Thoracic aorta (tissue), 2 donors: ENCODE measurements at regions not wholly inside any gene's neighbourhood (a gene's known extent, or its start where the extent isn't known, plus 50 kb on each side); places are given as distances from the start of the nearest gene placed in this dataset.

Source experiments
- ATAC-seq: fragments of 150-250 bp; one replicate; pipeline ENCODE4 v1.8.0; 2017; ENCODE audit warnings: low read depth; ENCODE audit not compliant: insufficient number of reproducible peaks, low FRiP score
- DNase-seq: peaks from one replicate; pipeline ENCODE4 v3.0.0-alpha.2; 2020; ENCODE audit warnings: low spot score
- H3K27ac ChIP-seq, 2 donors: fragments of 200-600 bp; sonication (generic); 1 replicate in 1 of 2; 2 replicates in 1 of 2; pipeline ENCODE4 v1.5.1; 2016; ENCODE audit warnings: mild to moderate bottlenecking in 2 of 2, moderate library complexity in 2 of 2
- H3K27me3 ChIP-seq: fragments of 200-600 bp; sonication (generic); replicated peaks from 2 replicates; pipeline ENCODE4 v1.6.0; 2016; ENCODE audit warnings: mild to moderate bottlenecking; ENCODE audit not compliant: insufficient read depth
- H3K36me3 ChIP-seq: fragments of 200-600 bp; sonication (generic); one replicate; pipeline ENCODE4 v1.5.1; 2016
- H3K4me1 ChIP-seq, 2 donors: fragments of 200-600 bp; sonication (generic); 1 replicate in 1 of 2; 2 replicates in 1 of 2; pipeline versions ENCODE4 v1.5.1 to v1.6.0; 2016; ENCODE audit warnings: low read depth in 2 of 2, mild to moderate bottlenecking in 1 of 2; ENCODE audit not compliant: control insufficient read depth in 1 of 2
- H3K4me3 ChIP-seq: fragments of 200-600 bp; sonication (generic); 2 replicates; pipeline ENCODE4 v1.5.1; 2016; ENCODE audit warnings: mild to moderate bottlenecking
- H3K9me3 ChIP-seq: fragments of 200-600 bp; sonication (generic); 2 replicates; pipeline ENCODE4 v1.5.1; 2016
- TF ChIP-seq, protein P1 (sequence below): fragments of 200-600 bp; sonication (generic); IDR thresholded peaks from one replicate; pipeline ENCODE4 v1.5.1; 2019; ENCODE audit warnings: antibody characterized with exemption

DNA sequence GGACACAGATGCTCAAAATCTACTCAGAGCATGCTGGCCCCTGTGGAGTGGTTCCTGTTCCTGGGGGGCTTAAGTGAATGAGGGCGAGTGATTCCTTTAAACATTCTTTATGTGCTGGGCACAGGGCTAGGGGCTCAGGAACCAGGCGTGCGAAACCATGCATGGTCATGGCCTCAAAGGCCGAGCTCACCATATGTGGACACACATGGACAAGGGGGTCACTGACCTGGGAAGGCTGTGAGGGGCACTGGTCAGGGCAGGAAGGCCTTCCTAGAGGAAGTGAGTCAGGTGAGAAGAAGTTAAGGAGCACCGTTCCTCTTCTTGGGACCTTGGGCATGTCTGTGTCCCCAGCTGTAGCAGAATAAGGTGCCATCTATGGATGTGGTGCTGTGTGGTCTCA is 74.6 kb upstream of the BHLHE23 start:
- Histone ChIP-seq H3K27me3 (no peaks in the 10 kb centered on the region), H3K36me3 (no peaks in the 10 kb centered on the region), H3K4me1 (no peaks in the 10 kb centered on the region), H3K9me3 (peaks cover 24% of the 10 kb centered on the region), H3K27ac (no peak overlapping the region), H3K4me3 (no peak overlapping the region)
- ATAC-seq (no peak), DNase-seq (no peak)
- TF ChIP-seq, protein P1, sequence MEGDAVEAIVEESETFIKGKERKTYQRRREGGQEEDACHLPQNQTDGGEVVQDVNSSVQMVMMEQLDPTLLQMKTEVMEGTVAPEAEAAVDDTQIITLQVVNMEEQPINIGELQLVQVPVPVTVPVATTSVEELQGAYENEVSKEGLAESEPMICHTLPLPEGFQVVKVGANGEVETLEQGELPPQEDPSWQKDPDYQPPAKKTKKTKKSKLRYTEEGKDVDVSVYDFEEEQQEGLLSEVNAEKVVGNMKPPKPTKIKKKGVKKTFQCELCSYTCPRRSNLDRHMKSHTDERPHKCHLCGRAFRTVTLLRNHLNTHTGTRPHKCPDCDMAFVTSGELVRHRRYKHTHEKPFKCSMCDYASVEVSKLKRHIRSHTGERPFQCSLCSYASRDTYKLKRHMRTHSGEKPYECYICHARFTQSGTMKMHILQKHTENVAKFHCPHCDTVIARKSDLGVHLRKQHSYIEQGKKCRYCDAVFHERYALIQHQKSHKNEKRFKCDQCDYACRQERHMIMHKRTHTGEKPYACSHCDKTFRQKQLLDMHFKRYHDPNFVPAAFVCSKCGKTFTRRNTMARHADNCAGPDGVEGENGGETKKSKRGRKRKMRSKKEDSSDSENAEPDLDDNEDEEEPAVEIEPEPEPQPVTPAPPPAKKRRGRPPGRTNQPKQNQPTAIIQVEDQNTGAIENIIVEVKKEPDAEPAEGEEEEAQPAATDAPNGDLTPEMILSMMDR, result no peak

DNA sequence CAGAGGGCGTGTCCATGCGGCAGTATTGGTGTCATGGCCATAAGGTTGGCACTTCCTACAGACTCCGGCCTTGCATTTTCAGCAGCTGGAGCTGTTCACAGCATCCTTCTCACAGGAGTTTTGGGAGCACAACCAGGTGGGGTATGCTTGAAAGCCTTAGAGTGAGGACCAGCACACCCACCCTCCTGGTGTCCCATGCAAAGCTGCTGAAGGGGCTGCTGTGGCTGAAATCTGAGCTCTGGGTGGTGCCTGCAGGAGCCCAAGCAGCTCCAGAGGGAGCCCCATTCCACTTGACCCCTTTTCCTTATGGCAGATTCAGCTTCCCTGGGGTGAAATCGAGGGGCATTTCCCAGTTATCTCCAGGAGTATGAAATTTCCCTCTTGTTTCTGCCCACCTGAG is 74.0 kb upstream of the BHLHE23 start:
- H3K36me3 ChIP-seq, result no peaks in the 10 kb centered on the region
- DNase-seq, result no peak
- TF ChIP-seq, protein P1, result no peak
- H3K27me3 ChIP-seq, result no peaks in the 10 kb centered on the region
- no peak overlapping the region for H3K4me3 ChIP-seq
- H3K9me3 ChIP-seq, result peaks cover 24% of the 10 kb centered on the region
- H3K27ac ChIP-seq, result no peak overlapping the region
- no peak for ATAC-seq
- no peaks in the 10 kb centered on the region for H3K4me1 ChIP-seq

DNA sequence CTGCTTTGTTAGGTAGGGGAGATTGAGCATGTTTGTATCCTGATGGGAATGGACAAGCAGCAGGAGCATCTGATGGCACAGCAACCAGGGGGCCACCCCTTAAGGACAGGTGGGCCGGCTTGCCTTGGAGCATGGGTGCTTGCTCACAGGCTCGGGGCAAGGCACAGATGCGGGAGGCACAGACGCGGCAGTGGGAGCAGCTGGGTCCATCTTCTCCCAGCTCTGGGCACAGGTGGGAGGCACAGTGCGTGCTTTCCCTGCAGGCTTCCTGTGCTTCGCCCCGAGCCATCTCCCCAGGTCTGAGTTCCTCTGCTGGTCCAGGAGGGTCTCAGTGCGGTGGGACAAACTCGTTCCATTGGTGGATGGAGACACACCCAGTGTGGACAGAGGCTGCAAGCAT is 73.6 kb upstream of the BHLHE23 start:
- Histone ChIP-seq H3K4me1 (no peaks in the 10 kb centered on the region), H3K27me3 (no peaks in the 10 kb centered on the region), H3K4me3 (no peak overlapping the region), H3K27ac (no peak overlapping the region), H3K36me3 (no peaks in the 10 kb centered on the region), H3K9me3 (peaks cover 24% of the 10 kb centered on the region)
- TF ChIP-seq, protein P1, result no peak
- ATAC-seq (no peak), DNase-seq (no peak)

DNA sequence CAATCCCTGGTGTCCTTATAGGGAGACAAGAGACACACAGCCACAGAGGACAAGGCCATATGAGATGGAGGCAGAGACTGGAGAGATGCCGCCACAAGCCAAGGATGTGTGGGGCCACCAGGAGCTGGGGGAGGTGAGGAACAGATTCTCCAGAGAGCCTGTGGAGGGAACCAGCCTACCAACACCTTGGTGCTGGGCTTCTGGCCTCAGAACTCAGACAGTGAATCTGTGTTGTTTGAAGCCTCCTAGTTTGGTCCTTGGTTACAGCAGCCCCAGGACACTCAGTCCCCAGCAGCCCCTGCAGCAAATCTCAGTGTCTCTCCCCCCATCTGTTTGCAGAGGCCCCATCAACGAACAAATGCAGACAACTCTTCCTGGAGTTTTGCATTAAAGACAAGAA is 73.2 kb upstream of the BHLHE23 start:
- ATAC-seq, result no peak
- Histone ChIP-seq H3K9me3 (peaks cover 24% of the 10 kb centered on the region), H3K4me3 (no peak overlapping the region), H3K27me3 (no peaks in the 10 kb centered on the region), H3K4me1 (no peaks in the 10 kb centered on the region), H3K36me3 (no peaks in the 10 kb centered on the region), H3K27ac (no peak overlapping the region)
- TF ChIP-seq, protein P1, result no peak
- no peak for DNase-seq

DNA sequence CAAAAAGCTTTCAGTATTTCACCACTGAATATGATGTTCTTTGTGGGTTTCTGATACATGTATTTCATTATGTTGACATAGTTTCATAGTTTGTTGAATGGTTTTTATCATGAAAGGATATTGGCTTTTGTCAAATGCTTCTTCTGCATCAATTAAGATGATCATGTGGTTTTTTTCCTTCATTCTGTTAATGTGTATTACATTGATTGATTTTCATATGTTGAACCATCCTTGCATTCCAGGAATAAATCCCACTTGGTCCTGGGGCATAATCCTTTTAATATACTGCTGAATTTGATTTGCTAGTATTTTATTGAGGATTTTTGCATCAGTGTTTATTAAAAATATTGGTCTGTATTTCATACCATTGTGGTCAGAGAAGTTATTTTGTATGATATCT is 70.9 kb upstream of the BHLHE23 start:
- no peak for DNase-seq
- Histone ChIP-seq H3K27me3 (no peaks in the 10 kb centered on the region), H3K4me1 (no peaks in the 10 kb centered on the region), H3K27ac (no peak overlapping the region), H3K4me3 (no peak overlapping the region), H3K9me3 (peaks cover 24% of the 10 kb centered on the region), H3K36me3 (no peaks in the 10 kb centered on the region)
- ATAC-seq, result no peak
- TF ChIP-seq, protein P1, result no peak
